GM19467 (cell line): ENCODE measurements at regions not wholly inside any gene's neighbourhood (a gene's known extent, or its start where the extent isn't known, plus 50 kb on each side); places are given as distances from the start of the nearest gene placed in this dataset.

Source experiments
- ATAC-seq: cut with Tn5 transposase; IDR thresholded peaks from one replicate; pipeline ENCODE4 v1.9.1; 2021; ENCODE audit warnings: mild to moderate bottlenecking, moderate library complexity; ENCODE audit not compliant: unreplicated experiment

DNA sequence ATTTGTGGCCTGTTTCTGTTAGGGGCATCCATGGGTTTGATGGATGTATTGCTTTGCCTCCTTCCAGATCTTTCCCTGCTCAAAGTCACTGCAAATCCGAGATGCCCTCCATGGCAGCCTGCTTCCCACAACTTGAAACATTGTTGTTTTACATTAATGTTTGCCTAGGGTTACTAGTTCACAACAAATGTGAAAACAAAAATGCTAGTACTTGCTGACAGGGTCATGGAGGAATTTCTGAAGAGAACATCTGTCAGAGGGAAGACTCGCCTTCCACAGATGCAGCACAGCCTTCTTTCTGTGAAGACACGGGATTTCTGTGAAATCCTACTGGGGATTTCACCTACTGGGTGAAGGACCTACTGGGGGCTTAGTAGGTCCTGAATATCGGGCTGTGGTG, 260.0 kb upstream of the FN1 start:
- no peak for ATAC-seq

- ATAC-seq = no peak
These were observed 258.2 kb upstream of the FN1 start for GRCh38 chr2:215693999-215694580.

DNA sequence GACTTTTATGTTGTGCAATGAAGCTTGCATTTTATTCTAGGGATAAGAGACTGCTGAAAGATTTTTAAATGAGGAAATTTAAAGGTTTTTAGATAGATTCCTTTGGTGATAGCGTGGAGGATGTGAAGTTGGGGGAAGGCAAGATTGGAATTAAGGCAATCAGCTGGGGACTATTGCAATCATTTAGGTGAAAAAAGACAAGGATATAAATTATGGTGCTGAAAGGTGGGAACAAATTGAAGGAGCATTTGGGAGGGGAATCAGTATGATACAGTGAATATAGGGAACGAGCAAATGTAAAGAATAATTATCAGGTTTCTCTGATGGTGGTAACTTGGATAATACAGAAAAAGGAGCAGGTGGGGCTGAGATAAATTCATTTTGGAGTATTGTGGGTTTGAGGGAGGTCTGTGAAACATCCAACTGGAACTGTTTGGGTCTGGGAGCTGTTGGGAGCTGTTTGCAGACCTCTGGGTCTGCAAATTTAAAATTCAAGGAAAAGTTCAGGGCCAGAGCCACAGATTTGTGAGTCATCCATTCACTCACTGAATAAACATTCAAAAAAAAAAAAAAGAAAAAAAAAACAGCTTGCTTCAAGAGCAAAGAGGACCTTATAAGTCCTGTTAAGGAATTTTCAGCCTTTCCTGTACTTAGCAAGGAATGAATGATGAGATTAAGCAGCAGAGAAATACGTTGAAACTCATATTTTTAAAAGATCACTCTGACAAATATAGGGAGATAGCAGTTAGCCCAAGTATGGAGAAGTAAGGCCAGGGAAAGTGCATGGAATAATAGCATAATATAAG, 257.5 kb upstream of the FN1 start:
- no peak for ATAC-seq

DNA sequence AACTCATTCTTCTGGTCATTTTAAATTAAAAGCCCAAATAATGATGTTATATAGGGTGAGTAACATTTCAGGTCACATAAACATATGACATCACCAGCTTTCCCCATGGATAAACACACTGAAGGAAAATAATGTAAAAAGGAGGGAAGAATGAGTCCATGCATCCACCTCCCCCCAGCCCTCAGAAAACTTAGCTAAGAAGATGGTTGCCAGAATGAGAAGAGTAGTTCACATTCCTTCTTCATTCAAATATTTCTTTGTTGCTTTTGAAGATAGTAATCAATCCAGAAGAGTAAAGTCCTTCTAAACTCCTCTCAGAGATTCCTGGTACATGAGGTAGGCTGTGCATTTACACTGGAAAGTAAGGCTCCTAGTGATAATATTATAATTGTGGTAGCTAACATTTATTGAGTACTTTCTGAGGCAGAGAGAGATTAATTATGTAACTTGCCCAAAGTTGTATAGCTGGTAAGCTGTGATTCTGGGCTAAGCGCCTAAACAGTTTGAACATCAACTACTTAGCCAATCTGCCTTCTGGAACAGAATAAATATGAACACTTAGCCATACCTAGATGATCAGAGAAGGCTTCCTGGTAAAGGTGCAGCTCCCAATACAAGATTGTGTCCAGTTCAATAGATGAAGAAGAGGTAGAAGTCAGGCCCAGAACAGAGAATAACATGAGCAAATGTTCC, 256.7 kb upstream of the FN1 start:
- ATAC-seq = no peak

DNA sequence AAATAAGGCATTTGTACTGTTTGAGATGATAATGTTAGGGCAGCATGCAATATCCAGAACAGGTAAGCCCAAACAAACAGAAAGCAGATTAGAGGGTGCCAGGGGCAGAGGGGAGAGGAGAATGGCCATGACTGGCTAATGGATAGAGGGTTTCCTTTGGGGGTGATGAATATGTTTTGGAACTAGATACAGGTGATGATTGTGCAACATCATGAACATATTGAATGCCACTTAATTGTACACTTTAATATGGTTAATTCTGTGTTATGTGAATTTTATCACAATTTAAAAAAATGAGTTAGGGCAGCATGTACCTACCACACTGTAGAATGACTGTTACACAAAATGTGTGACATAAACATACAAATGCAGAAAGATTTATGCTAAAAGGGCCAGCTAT, 255.5 kb upstream of the FN1 start:
- no peak for ATAC-seq

DNA sequence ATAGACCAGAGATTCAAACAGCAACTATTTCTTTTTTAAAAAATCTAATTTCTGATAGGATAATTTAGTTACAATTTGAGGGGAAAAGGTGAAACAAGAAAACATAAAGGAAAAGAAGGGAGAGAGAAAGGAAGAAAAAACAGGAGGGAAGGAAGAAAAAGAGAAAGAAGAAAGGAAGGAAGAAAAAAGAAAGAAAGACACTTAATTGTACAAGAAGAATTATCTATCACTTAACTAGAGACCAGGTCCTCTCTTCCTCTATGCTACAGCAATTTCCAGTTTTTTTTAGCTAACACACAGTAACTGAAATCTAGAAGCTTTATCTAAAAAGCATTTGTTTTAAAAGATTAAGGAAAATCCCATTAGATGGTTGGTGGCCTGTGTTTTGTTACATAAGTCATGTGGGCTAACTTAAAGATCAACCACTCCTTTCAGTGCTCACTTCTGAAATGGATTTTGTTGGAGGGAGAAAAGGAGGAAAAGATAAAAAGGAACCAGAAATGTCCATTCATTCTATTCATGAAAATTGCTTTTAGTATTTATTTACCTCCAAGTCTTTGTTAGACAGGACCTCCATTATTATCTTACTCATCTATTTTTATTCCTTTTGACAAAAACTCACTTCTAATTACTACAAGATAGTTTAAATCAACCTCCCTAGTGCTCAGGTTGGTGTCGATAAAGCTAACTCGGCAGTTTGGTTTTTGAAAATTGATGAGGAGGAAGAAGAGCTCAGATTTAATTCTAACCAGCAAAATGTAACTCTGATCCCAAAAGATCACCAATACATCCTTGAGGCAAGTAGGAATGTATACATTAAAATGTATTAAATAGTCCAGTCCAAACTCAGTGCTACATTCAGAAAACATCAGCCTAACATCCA, 251.5 kb upstream of the FN1 start:
- ATAC-seq = no peak

DNA sequence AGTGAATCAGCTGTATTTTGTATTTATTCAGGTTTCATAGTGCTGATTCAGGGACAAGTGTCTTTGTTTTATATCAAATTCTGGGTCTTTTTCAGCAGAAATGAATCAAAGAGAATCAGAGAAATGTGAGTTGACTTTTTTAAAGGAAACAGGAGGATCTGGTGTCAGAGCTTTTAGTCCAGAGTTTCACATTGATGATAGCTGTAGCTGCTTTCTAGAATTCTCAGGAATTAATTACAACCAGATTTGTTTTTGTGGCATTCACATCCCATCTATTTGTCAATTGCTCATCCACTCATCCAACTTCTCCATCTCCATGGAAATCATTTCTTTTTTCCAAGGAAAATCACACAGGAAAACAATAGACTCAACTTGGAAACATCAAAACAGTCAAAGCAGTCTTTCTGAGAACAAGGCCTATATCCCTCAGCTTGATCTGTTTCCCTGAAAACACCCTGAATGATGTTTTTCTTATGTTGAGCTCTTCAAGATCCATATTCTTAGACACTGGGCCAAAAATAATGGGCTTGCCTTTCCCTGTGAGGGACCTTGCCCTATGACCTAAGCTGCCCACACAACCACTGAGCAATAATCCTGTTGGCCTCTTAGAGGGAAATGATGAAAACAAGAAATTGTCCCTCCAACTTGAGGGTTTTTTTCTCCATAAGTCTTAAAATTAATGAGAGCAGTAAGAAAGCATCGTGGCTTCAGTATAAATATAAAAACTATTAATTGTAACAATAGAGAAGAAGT, 249.5 kb upstream of the FN1 start:
- no peak for ATAC-seq

DNA sequence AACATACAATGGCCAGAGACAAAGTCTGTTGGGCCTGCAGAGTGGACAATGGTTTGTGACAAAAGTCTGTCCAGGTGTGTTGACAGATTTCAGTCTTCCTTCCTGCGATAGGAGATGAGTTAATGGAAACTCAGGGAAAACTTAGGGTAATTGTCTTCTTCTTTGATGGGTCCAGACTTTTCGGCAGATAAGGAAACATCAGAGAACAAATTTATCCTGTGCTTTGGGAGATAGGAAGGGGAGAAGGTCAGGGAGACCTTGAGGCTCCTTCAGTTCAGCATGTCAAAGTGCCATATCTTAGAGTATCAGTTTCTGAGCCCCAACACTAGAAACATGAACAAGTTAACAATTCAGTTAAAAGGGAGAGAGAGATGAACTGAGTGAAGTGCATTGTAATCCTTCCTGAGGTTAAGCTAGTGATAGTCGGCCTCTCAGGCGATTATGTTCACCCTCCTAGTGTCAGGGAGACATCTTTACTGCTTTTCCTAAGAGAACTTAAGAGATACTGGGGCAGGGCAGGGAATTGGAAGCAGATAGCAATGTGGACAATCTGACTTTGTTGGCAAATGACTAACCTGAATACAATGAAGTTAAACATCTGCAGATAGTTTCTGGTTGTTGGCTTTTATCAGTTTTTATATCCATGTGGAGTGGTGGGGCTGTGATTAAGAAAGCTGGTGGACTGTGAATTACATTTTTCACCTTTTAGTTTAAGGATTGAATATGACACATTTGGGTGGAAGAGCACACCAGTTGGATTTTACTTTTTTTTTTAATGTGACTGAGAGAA, 248.8 kb upstream of the FN1 start:
- no peak for ATAC-seq

DNA sequence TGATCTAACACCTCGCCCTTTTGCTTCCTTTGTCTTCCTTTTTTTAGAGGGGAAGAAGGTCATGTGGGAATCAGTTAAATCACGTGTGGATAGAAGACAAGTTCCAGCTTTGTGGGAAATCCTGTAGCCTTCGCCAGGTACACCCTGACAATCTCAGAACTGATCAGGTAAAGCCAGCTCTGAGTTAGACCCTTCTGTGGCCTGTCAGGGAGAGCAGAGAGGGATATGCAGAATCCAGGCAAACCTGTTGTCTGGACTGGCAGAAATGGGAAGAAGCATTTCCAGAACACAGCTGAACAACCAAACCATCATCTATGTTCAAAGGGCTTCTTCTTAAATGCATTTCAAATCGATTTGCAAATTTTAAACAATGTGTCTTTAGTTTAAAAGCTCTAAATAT, 247.4 kb upstream of the FN1 start:
- no peak for ATAC-seq

GRCh38 chr2:215681799-215682596, 246.1 kb upstream of the FN1 start:
- ATAC-seq = no peak

DNA sequence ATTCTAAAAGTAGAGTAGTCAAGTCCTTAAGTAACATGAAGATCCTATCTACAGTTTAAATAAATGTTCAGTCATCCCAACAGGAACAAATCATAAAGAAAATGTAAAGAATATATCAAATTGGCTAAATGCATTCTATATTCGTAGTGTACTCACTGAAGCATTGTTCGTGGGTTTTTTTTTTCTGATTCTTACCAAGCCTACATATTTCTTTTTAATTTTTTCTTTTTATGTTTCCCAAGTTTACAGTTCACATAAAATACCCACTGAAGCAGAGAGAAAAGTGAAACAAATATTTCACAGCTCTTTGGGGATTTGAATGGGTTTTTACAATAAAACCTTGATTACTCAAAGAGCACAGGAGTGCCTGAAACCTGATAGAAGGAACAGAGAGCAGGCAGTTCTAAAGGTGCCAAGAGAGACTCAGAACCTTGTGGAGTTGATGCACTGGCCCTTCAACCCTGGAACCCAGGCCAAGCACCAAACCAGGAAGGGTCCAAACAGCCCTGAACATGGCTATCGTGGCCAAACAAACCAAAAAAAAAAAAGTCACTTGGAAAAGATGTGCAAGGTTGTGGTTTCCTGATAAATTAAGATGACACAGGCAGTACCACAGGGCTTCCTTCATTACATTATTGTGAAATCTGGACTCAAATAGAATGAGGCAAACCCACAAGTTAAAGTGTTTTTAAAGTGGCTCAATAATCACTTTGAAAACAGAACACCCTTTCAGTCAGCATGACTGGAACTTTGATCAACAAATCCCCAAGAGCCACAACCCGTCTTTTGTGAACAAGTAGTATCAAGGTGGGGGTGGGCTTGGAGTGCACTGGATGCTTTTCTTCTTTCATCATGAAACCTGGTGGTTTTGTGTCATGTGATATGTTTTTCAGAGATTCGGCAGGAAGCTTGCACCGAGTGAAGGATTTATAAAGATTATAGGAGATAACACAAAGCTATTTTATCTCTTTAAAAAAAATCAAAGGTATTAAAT, 245.0 kb upstream of the FN1 start:
- ATAC-seq = no peak

- no peak for ATAC-seq
These were observed 242.2 kb upstream of the FN1 start for GRCh38 chr2:215678094-215678493.

GRCh38 chr2:215677481-215677880, 241.6 kb upstream of the FN1 start:
- no peak for ATAC-seq

DNA sequence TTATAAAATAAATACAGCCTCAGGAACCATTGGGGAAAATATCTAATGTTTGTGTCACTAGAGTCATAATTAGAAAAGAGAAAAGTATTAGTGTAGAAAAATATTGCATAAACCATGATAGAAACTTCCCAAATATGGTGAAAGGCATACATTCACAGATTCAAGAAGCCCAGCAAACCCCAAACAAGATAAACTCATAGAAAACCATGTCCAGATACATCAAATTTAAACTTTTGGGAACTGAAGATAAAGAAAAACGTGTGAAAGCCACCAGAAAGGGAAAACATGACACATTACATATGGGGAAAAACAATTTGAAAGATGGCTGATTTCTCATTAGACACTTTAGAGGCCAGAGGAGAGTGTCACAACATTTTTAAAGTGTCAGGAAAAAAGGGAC, 236.5 kb upstream of the FN1 start:
- ATAC-seq = no peak

DNA sequence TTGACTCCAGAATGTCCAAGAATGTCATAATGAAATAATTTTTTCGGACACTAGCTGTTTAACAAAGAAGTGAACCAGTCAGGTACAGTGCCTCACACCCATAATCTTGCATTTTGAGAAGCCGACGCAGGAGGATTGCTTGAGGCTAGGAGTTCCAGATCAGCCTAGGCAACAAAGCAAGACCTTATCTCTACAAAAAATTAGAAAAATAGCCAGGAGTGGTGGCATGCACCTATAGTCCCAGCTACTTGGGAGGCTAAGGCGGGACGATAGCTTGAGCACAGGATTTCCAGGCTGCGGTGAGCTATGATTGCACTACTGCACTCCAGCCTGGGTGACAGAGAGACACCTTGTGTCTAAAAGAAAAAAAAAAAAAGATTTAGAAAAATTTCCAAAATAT, 235.8 kb upstream of the FN1 start:
- no peak for ATAC-seq

DNA sequence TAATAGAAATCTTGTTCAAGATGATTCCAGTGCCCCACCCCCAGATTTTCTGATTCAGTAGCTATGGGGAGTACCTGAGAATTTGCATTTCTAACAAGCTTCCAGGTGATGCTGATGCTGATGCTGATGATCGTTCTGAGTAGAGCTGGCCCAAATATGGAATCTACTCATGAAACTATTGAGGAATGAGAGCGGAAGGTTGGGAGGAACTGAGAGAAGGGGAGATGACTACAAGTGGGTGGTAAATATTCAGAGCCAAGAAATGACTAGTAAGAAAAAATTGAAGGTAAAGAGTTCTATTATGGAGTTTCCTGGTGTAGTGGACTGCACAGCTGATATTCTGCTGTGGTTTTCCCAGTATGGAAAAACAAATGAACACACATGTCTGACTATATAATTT, 235.4 kb upstream of the FN1 start:
- ATAC-seq = no peak

DNA sequence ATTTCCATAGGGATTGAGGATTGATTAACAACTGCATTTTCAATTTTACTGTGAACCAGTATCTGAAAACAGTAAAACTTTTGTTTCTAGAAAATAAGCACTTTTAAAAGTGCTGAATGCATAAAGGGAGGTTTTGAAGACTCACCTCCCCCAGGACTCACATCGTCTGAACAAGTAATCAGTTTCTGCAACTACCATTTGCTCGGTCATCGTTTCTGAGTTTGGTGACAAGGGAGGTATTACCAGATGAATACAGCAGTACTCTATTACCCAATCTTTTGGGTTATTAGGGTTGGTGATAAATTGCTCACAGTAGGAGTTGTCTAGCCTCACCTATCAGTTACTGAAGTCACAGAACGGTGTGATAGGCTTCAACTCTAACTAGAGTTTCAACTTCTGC, 234.5 kb upstream of the FN1 start:
- ATAC-seq = no peak

- no peak for ATAC-seq
These were observed 232.5 kb upstream of the FN1 start for GRCh38 chr2:215668378-215668775.
